GM23338 (cell line): ENCODE measurements at regions not wholly inside any gene's neighbourhood (a gene's known extent, or its start where the extent isn't known, plus 50 kb on each side); places are given as distances from the start of the nearest gene placed in this dataset.
A peak's percentile ranks its signal among the peaks of the same experiment; 100 is the strongest.

ENCODE experiments used
- ATAC-seq: fragments of 200-7000 bp; cut with Tn5 transposase; 3 replicates; pipeline ENCODE4 v1.9.1; 2020
- DNase-seq: peaks from one replicate; pipeline ENCODE4 v3.0.0-alpha.2; 2015; ENCODE audit warnings: low spot score
- H2AFZ ChIP-seq: fragments of 200-600 bp; sonication (generic); 2 replicates; pipeline ENCODE4 v1.8.0; 2016; ENCODE audit warnings: antibody characterized with exemption, mild to moderate bottlenecking, moderate library complexity
- H3F3A ChIP-seq: fragments of 200-600 bp; sonication (generic); replicated peaks from 2 replicates; pipeline ENCODE4 v1.8.0; 2017; ENCODE audit warnings: antibody characterized with exemption, mixed run types, low read depth
- H3K27ac ChIP-seq: fragments of 200-600 bp; sonication (generic); 2 replicates; pipeline ENCODE4 v1.6.1; 2016; ENCODE audit warnings: low read depth
- H3K27me3 ChIP-seq: fragments of 200-600 bp; sonication (generic); 2 replicates; pipeline ENCODE4 v1.8.0; 2016; ENCODE audit warnings: mild to moderate bottlenecking, mixed run types, moderate library complexity; ENCODE audit not compliant: insufficient read depth
- H3K36me3 ChIP-seq: fragments of 200-600 bp; sonication (generic); 2 replicates; pipeline ENCODE4 v1.8.0; 2016; ENCODE audit warnings: mild to moderate bottlenecking; ENCODE audit not compliant: insufficient read depth
- H3K4me1 ChIP-seq: fragments of 200-600 bp; sonication (generic); 2 replicates; pipeline ENCODE4 v1.8.0; 2016; ENCODE audit warnings: mild to moderate bottlenecking, moderate library complexity; ENCODE audit not compliant: insufficient read depth
- H3K4me2 ChIP-seq: fragments of 200-600 bp; sonication (generic); 2 replicates; pipeline ENCODE4 v1.7.1; 2017; ENCODE audit warnings: mixed run types
- H3K4me3 ChIP-seq: fragments of 200-600 bp; sonication (generic); 2 replicates; pipeline ENCODE4 v1.6.1; 2016; ENCODE audit warnings: mixed run types
- H3K79me2 ChIP-seq: fragments of 200-600 bp; sonication (generic); replicated peaks from 2 replicates; pipeline ENCODE4 v1.8.0; 2017; ENCODE audit warnings: mild to moderate bottlenecking; ENCODE audit not compliant: insufficient read depth
- H3K9me2 ChIP-seq: fragments of 200-600 bp; sonication (generic); 2 replicates; pipeline ENCODE4 v1.8.0; 2017; ENCODE audit not compliant: insufficient read depth
- H4K20me1 ChIP-seq: fragments of 200-600 bp; sonication (generic); replicated peaks from 2 replicates; pipeline ENCODE4 v1.8.0; 2017; ENCODE audit warnings: mild to moderate bottlenecking; ENCODE audit not compliant: insufficient read depth
- H3K27ac Mint-ChIP-seq: 2 replicates; pipeline ENCODE4 v1.8.0; 2020; ENCODE audit warnings: inconsistent platforms, mild to moderate bottlenecking, moderate library complexity, mixed read lengths
- H3K27me3 Mint-ChIP-seq: 3 replicates; pipeline ENCODE4 v1.8.0; 2022; ENCODE audit warnings: low read depth, mild to moderate bottlenecking, moderate library complexity, mixed read lengths, inconsistent platforms; ENCODE audit not compliant: insufficient read depth, poor library complexity
- H3K36me3 Mint-ChIP-seq: 3 replicates; pipeline ENCODE4 v1.8.0; 2021; ENCODE audit warnings: low read depth, mild to moderate bottlenecking, inconsistent platforms, moderate library complexity, mixed read lengths
- H3K4me1 Mint-ChIP-seq: 3 replicates; pipeline ENCODE4 v1.8.0; 2020; ENCODE audit warnings: mild to moderate bottlenecking, inconsistent platforms, mixed read lengths
- H3K4me3 Mint-ChIP-seq: 3 replicates; pipeline ENCODE4 v1.8.0; 2021; ENCODE audit warnings: moderate library complexity, mild to moderate bottlenecking, inconsistent platforms, mixed read lengths
- H3K9me3 Mint-ChIP-seq: 3 replicates; pipeline ENCODE4 v1.8.0; 2020; ENCODE audit warnings: moderate library complexity, mild to moderate bottlenecking, inconsistent platforms, mixed read lengths
- CREB1 ChIP-seq: fragments of 250-450 bp; sonication (Bioruptor Pico); IDR thresholded peaks from 2 replicates; pipeline ENCODE4 v1.5.0; 2020; ENCODE audit warnings: low read depth, mild to moderate bottlenecking, moderate library complexity
- EZH2 ChIP-seq: fragments of 200-600 bp; sonication (generic); IDR thresholded peaks from one replicate; pipeline ENCODE4 v1.8.0; 2017; ENCODE audit warnings: antibody characterized with exemption, mild to moderate bottlenecking, low read depth; ENCODE audit not compliant: unreplicated experiment
- EZH2phosphoT487 ChIP-seq: fragments of 200-600 bp; sonication (generic); IDR thresholded peaks from one replicate; pipeline ENCODE4 v1.8.1; 2018; ENCODE audit warnings: antibody characterized with exemption; ENCODE audit not compliant: unreplicated experiment
- JUNB ChIP-seq: IDR thresholded peaks from one replicate; pipeline ENCODE4 v1.6.1; 2016; ENCODE audit warnings: antibody characterized with exemption; ENCODE audit not compliant: unreplicated experiment
- NANOG ChIP-seq: IDR thresholded peaks from 2 replicates; pipeline ENCODE4 v1.6.1; 2016; ENCODE audit warnings: antibody characterized with exemption, borderline replicate concordance
- POLR2AphosphoS5 ChIP-seq: IDR thresholded peaks from 2 replicates; pipeline ENCODE4 v1.6.1; 2016; ENCODE audit warnings: antibody characterized with exemption, low read depth
- STAT1 ChIP-seq: IDR thresholded peaks from one replicate; pipeline ENCODE4 v1.6.1; 2016; ENCODE audit warnings: antibody characterized with exemption; ENCODE audit not compliant: unreplicated experiment
- ZNF114 ChIP-seq: fragments of 250-450 bp; sonication (Bioruptor Pico); IDR thresholded peaks from 2 replicates; pipeline ENCODE4 v1.5.0; 2020; ENCODE audit warnings: mild to moderate bottlenecking, moderate library complexity
- ZNF331 ChIP-seq: fragments of 250-450 bp; sonication (Bioruptor Pico); IDR thresholded peaks from 2 replicates; pipeline ENCODE4 v1.5.0; 2020; ENCODE audit warnings: low read depth, mild to moderate bottlenecking, moderate library complexity
- TF ChIP-seq, protein P1 (sequence below): fragments of 250-450 bp; sonication (Bioruptor Pico); IDR thresholded peaks from 2 replicates; pipeline ENCODE4 v1.5.0; 2020; ENCODE audit warnings: mild to moderate bottlenecking, moderate library complexity
- TF ChIP-seq, protein P2 (sequence below): IDR thresholded peaks from one replicate; pipeline ENCODE4 v1.6.1; 2018; ENCODE audit warnings: antibody characterized with exemption; ENCODE audit not compliant: unreplicated experiment

DNA sequence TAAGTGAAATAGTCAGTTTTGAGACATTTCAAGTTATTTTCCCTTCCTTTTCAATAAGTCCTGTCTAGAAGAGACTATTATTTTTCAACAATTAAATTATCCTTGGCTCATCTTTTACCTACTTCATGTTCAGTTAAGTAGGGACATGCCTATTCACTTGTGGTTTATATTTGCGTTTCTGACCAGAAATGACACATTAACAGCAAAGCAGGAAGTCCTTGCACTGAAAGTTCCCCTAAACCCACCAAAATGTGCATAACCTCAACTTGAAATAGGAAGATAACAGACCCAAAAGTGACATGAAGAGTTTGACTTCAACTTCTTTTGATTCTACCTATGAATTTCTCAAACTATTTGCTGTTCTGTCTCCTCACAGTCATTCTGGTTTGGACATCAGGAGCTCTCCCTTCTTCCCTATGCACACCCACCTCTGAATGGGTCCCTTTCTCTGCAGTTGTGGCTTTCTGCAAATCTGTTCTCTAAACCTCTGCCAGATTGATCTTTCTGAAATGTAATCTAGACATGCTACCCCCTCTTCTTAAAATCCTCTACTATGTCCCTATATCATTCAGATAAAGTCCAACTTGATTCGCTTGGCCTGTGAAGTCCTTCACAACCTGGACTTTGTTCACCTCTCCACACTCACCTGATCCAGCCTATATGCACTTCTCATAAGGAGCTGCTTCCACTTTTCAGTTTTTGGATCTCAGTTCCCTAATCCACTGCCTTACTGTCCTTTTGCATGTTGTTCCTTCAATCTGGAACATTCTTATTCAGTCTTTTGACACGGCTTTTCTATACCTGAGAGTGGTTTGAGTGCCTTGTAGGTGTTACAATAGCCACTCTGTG is 661.5 kb upstream of the ADGRL4 start:
- Mint-ChIP-seq H3K27ac (no peak overlapping the region), H3K4me3 (no peak overlapping the region), H3K9me3 (peaks cover 5% of the 10 kb centered on the region; the same call in 1 of the 3 replicates), H3K4me1 (peaks cover 5% of the 10 kb centered on the region; the same call in 2 of the 3 replicates), H3K36me3 (peaks cover 4% of the 10 kb centered on the region; the same call in 1 of the 3 replicates), H3K27me3 (no peaks in the 10 kb centered on the region)
- Histone ChIP-seq H3K4me1 (no peaks in the 10 kb centered on the region), H4K20me1 (no peaks in the 10 kb centered on the region), H3K27ac (no peak overlapping the region), H2AFZ (0 out of 2 replicates have a peak overlapping the region, but pooled peaks have one; percentile 12), H3K27me3 (no peaks in the 10 kb centered on the region), H3K36me3 (no peaks in the 10 kb centered on the region), H3K9me2 (no peaks in the 10 kb centered on the region), H3F3A (no peaks in the 10 kb centered on the region), H3K4me3 (no peak overlapping the region), H3K4me2 (no peak overlapping the region), H3K79me2 (no peaks in the 10 kb centered on the region)
- ATAC-seq (no peak), DNase-seq (no peak)
- no peak for TF ChIP-seq ZNF331 (CRISPR knock-in tag)
- TF ChIP-seq NANOG: no peak
- TF ChIP-seq EZH2: no peak

DNA sequence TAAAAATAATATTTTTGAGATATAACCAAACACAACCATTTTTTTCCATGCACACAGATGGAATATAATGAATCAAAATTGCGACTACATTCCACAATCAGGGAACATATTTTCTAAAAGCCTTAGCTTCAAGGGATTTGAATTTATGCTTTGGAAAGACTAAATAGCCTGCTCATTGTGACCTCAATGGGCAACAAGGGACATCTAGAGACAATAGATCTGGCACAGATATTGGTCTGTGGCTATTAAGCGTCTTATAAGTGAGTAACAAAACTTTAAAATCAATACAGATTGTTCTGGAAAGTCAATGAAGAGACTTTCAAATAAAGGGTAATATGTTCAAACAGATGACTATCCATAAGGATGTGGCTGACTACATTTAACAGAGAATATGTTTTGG is 660.6 kb upstream of the ADGRL4 start:
- H3K27ac Mint-ChIP-seq: no peak overlapping the region
- ATAC-seq (no peak), DNase-seq (no peak)
- peaks cover 5% of the 10 kb centered on the region; the same call in 1 of the 3 replicates for H3K9me3 Mint-ChIP-seq
- Histone ChIP-seq H3K27me3 (no peaks in the 10 kb centered on the region), H3K79me2 (no peaks in the 10 kb centered on the region), H3K4me2 (no peak overlapping the region), H3K4me3 (no peak overlapping the region), H3K27ac (no peak overlapping the region), H4K20me1 (no peaks in the 10 kb centered on the region), H3K36me3 (no peaks in the 10 kb centered on the region), H3F3A (no peaks in the 10 kb centered on the region), H3K9me2 (no peaks in the 10 kb centered on the region), H3K4me1 (no peaks in the 10 kb centered on the region), H2AFZ (no peak overlapping the region)
- no peak overlapping the region for H3K4me3 Mint-ChIP-seq
- no peaks in the 10 kb centered on the region for H3K27me3 Mint-ChIP-seq
- peaks cover 4% of the 10 kb centered on the region; the same call in 1 of the 3 replicates for H3K36me3 Mint-ChIP-seq
- H3K4me1 Mint-ChIP-seq: peaks cover 5% of the 10 kb centered on the region; the same call in 2 of the 3 replicates
- TF ChIP-seq NANOG (no peak), STAT1 (no peak), CREB1 (CRISPR knock-in tag) (no peak), EZH2phosphoT487 (no peak), ZNF331 (CRISPR knock-in tag) (no peak), POLR2AphosphoS5 (no peak), JUNB (no peak), ZNF114 (no peak), EZH2 (no peak)
- TF ChIP-seq, protein P1, sequence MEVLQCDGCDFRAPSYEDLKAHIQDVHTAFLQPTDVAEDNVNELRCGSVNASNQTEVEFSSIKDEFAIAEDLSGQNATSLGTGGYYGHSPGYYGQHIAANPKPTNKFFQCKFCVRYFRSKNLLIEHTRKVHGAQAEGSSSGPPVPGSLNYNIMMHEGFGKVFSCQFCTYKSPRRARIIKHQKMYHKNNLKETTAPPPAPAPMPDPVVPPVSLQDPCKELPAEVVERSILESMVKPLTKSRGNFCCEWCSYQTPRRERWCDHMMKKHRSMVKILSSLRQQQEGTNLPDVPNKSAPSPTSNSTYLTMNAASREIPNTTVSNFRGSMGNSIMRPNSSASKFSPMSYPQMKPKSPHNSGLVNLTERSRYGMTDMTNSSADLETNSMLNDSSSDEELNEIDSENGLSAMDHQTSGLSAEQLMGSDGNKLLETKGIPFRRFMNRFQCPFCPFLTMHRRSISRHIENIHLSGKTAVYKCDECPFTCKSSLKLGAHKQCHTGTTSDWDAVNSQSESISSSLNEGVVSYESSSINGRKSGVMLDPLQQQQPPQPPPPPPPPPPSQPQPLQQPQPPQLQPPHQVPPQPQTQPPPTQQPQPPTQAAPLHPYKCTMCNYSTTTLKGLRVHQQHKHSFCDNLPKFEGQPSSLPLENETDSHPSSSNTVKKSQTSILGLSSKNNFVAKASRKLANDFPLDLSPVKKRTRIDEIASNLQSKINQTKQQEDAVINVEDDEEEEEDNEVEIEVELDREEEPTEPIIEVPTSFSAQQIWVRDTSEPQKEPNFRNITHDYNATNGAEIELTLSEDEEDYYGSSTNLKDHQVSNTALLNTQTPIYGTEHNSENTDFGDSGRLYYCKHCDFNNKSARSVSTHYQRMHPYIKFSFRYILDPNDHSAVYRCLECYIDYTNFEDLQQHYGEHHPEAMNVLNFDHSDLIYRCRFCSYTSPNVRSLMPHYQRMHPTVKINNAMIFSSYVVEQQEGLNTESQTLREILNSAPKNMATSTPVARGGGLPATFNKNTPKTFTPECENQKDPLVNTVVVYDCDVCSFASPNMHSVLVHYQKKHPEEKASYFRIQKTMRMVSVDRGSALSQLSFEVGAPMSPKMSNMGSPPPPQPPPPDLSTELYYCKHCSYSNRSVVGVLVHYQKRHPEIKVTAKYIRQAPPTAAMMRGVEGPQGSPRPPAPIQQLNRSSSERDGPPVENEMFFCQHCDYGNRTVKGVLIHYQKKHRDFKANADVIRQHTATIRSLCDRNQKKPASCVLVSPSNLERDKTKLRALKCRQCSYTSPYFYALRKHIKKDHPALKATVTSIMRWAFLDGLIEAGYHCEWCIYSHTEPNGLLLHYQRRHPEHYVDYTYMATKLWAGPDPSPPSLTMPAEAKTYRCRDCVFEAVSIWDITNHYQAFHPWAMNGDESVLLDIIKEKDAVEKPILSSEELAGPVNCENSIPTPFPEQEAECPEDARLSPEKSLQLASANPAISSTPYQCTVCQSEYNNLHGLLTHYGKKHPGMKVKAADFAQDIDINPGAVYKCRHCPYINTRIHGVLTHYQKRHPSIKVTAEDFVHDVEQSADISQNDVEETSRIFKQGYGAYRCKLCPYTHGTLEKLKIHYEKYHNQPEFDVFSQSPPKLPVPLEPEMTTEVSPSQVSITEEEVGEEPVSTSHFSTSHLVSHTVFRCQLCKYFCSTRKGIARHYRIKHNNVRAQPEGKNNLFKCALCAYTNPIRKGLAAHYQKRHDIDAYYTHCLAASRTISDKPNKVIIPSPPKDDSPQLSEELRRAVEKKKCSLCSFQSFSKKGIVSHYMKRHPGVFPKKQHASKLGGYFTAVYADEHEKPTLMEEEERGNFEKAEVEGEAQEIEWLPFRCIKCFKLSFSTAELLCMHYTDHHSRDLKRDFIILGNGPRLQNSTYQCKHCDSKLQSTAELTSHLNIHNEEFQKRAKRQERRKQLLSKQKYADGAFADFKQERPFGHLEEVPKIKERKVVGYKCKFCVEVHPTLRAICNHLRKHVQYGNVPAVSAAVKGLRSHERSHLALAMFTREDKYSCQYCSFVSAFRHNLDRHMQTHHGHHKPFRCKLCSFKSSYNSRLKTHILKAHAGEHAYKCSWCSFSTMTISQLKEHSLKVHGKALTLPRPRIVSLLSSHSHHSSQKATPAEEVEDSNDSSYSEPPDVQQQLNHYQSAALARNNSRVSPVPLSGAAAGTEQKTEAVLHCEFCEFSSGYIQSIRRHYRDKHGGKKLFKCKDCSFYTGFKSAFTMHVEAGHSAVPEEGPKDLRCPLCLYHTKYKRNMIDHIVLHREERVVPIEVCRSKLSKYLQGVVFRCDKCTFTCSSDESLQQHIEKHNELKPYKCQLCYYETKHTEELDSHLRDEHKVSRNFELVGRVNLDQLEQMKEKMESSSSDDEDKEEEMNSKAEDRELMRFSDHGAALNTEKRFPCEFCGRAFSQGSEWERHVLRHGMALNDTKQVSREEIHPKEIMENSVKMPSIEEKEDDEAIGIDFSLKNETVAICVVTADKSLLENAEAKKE: no peak
- TF ChIP-seq, protein P2, sequence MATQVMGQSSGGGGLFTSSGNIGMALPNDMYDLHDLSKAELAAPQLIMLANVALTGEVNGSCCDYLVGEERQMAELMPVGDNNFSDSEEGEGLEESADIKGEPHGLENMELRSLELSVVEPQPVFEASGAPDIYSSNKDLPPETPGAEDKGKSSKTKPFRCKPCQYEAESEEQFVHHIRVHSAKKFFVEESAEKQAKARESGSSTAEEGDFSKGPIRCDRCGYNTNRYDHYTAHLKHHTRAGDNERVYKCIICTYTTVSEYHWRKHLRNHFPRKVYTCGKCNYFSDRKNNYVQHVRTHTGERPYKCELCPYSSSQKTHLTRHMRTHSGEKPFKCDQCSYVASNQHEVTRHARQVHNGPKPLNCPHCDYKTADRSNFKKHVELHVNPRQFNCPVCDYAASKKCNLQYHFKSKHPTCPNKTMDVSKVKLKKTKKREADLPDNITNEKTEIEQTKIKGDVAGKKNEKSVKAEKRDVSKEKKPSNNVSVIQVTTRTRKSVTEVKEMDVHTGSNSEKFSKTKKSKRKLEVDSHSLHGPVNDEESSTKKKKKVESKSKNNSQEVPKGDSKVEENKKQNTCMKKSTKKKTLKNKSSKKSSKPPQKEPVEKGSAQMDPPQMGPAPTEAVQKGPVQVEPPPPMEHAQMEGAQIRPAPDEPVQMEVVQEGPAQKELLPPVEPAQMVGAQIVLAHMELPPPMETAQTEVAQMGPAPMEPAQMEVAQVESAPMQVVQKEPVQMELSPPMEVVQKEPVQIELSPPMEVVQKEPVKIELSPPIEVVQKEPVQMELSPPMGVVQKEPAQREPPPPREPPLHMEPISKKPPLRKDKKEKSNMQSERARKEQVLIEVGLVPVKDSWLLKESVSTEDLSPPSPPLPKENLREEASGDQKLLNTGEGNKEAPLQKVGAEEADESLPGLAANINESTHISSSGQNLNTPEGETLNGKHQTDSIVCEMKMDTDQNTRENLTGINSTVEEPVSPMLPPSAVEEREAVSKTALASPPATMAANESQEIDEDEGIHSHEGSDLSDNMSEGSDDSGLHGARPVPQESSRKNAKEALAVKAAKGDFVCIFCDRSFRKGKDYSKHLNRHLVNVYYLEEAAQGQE: no peak
